KMS-11 (cell line): ENCODE measurements at regions not wholly inside any gene's neighbourhood (a gene's known extent, or its start where the extent isn't known, plus 50 kb on each side); places are given as distances from the start of the nearest gene placed in this dataset.

Experiments
- H2AFZ ChIP-seq: fragments of 200-600 bp; sonication (generic); 2 replicates; pipeline ENCODE4 v1.6.1; 2016; ENCODE audit warnings: antibody characterized with exemption, mixed run types, low read depth
- H3K27ac ChIP-seq: fragments of 200-600 bp; sonication (generic); 2 replicates; pipeline ENCODE4 v1.6.1; 2016; ENCODE audit warnings: mild to moderate bottlenecking, mixed run types
- H3K27me3 ChIP-seq: fragments of 200-600 bp; sonication (generic); 2 replicates; pipeline ENCODE4 v1.6.1; 2017; ENCODE audit warnings: mild to moderate bottlenecking, low read depth, mixed run types, moderate library complexity; ENCODE audit not compliant: insufficient read depth
- H3K36me3 ChIP-seq: fragments of 200-600 bp; sonication (generic); 2 replicates; pipeline ENCODE4 v1.6.1; 2017; ENCODE audit warnings: mild to moderate bottlenecking, mixed run types; ENCODE audit not compliant: insufficient read depth
- H3K4me1 ChIP-seq: fragments of 200-600 bp; sonication (generic); 2 replicates; pipeline ENCODE4 v1.6.1; 2016; ENCODE audit warnings: mild to moderate bottlenecking, low read depth, mixed run types; ENCODE audit not compliant: poor library complexity, severe bottlenecking
- H3K4me2 ChIP-seq: fragments of 200-600 bp; sonication (generic); 2 replicates; pipeline ENCODE4 v1.7.0; 2016; ENCODE audit warnings: mild to moderate bottlenecking, mixed run types
- H3K4me3 ChIP-seq: fragments of 200-600 bp; sonication (generic); IDR thresholded peaks from 2 replicates; pipeline ENCODE4 v1.6.1; 2017; ENCODE audit warnings: low read depth, low read length, mixed read lengths; ENCODE audit not compliant: insufficient read depth
- H3K79me2 ChIP-seq: fragments of 200-600 bp; sonication (generic); 2 replicates; pipeline ENCODE4 v1.6.1; 2016; ENCODE audit warnings: low read depth, mixed run types; ENCODE audit not compliant: insufficient read depth
- H3K9ac ChIP-seq: fragments of 200-600 bp; sonication (generic); 2 replicates; pipeline ENCODE4 v1.6.1; 2016; ENCODE audit warnings: mild to moderate bottlenecking, mixed run types
- H4K20me1 ChIP-seq: fragments of 200-600 bp; sonication (generic); 2 replicates; pipeline ENCODE4 v1.6.1; 2016; ENCODE audit warnings: mild to moderate bottlenecking, mixed run types; ENCODE audit not compliant: insufficient read depth
- CTCF ChIP-seq: fragments of 200-600 bp; sonication (generic); conservative IDR thresholded peaks from 2 replicates; pipeline ENCODE4 v1.6.1; 2017; ENCODE audit warnings: low read depth, mild to moderate bottlenecking, antibody characterized with exemption, low read length, moderate library complexity, mixed read lengths

- H3K4me2 ChIP-seq = no peak overlapping the region
- H2AFZ ChIP-seq = no peak overlapping the region
- H3K4me1 ChIP-seq = no peaks in the 10 kb centered on the region
- no peak overlapping the region for H3K9ac ChIP-seq
- H3K36me3 ChIP-seq = no peaks in the 10 kb centered on the region
- no peaks in the 10 kb centered on the region for H3K79me2 ChIP-seq
- H4K20me1 ChIP-seq = no peaks in the 10 kb centered on the region
- no peak overlapping the region for H3K27ac ChIP-seq
- TF ChIP-seq CTCF = no peak
- no peak overlapping the region for H3K4me3 ChIP-seq
- H3K27me3 ChIP-seq = no peaks in the 10 kb centered on the region
Measured at GRCh38 chr17:69876757-69877156, 198.3 kb upstream of the KCNJ16 start.

GRCh38 chr17:69878661-69879060 lies 196.4 kb upstream of the KCNJ16 start:
- H3K4me1 ChIP-seq = no peaks in the 10 kb centered on the region
- H4K20me1 ChIP-seq = no peaks in the 10 kb centered on the region
- no peak overlapping the region for H3K9ac ChIP-seq
- H3K4me3 ChIP-seq = no peak overlapping the region
- H3K4me2 ChIP-seq = no peak overlapping the region
- no peaks in the 10 kb centered on the region for H3K27me3 ChIP-seq
- no peak overlapping the region for H2AFZ ChIP-seq
- H3K36me3 ChIP-seq = no peaks in the 10 kb centered on the region
- H3K79me2 ChIP-seq = no peaks in the 10 kb centered on the region
- no peak for TF ChIP-seq CTCF
- H3K27ac ChIP-seq = no peak overlapping the region

GRCh38 chr17:69879576-69879975 lies 195.4 kb upstream of the KCNJ16 start:
- no peak for TF ChIP-seq CTCF

GRCh38 chr17:69880591-69881112 lies 194.4 kb upstream of the KCNJ16 start:
- no peaks in the 10 kb centered on the region for H3K36me3 ChIP-seq
- H3K4me2 ChIP-seq = no peak overlapping the region
- TF ChIP-seq CTCF = no peak
- H2AFZ ChIP-seq = no peak overlapping the region
- no peaks in the 10 kb centered on the region for H3K4me1 ChIP-seq
- H3K27me3 ChIP-seq = no peaks in the 10 kb centered on the region
- H3K9ac ChIP-seq = no peak overlapping the region
- H3K27ac ChIP-seq = no peak overlapping the region
- H3K79me2 ChIP-seq = no peaks in the 10 kb centered on the region
- H3K4me3 ChIP-seq = no peak overlapping the region
- no peaks in the 10 kb centered on the region for H4K20me1 ChIP-seq

More at GRCh38 chr17:69879576-69879975, 195.4 kb upstream of the KCNJ16 start:
- no peak overlapping the region for H3K4me2 ChIP-seq
- no peaks in the 10 kb centered on the region for H4K20me1 ChIP-seq
- no peak overlapping the region for H3K9ac ChIP-seq
- no peak overlapping the region for H3K4me3 ChIP-seq
- H3K27me3 ChIP-seq = no peaks in the 10 kb centered on the region
- no peak overlapping the region for H3K27ac ChIP-seq
- H3K36me3 ChIP-seq = no peaks in the 10 kb centered on the region
- no peaks in the 10 kb centered on the region for H3K4me1 ChIP-seq
- no peak overlapping the region for H2AFZ ChIP-seq
- H3K79me2 ChIP-seq = no peaks in the 10 kb centered on the region
